ENCODE measurements at regions not wholly inside any gene's neighbourhood (a gene's known extent, or its start where the extent isn't known, plus 50 kb on each side); places are given as distances from the start of the nearest gene placed in this dataset.

DNA sequence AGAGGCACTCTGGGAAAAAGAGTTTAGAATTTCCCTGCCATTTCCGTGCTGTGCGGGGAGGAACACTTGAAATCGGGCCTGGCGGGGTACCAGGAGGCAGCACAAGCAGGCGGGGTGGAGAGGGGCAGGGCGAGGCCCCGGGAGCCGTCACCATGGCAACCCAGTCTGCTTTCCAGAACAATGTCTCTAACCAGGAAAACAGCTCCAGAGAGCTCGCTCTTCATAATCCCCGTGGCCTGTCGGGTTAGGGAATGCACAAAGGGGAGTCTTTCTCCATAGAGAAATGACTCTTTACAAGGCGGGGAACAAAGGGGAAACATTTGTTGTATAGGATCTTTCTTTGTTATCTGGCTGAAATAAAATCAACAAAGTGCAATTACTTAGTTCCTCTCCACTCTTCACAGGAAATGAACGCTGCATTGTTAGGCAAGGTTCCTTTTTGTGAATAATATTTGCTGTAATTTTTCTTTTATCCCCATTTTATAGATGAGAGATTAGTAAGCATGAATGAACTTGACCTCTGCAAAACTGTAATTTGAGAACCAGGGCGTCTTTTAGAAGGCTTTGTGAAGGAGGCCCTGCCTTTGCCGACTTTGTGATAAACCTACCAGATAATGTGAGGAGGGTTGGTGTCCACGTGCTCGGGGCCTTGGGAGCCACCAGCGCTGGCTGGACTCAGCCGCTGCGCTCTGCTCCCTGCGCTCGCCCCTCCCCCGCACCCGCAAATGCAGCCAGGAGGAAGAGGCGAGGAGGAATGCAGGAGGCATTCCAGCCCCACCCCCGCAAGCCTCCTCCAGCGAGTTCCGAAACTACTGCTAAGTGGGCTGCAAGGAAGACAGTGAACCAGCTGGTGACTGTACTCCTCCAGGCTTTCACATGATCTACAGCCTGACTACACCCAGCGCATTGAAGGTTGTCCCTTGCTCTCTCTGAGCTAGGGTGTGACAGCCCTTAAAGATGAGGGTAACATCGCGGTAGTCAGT, 105.2 kb upstream of the ATF7IP start:
- Histone ChIP-seq H3K27ac (ENCODE audit: low read depth in 2 of 2, low read length in 2 of 2) (peak overlapping the region; percentile 81 to 87), H3K9ac (ENCODE audit: low read length in 3 of 3) (peak overlapping the region in 2 of 3 donors; percentile 20 to 55), H3K36me3 (ENCODE audit: control insufficient read depth in 2 of 3, insufficient read depth in 3 of 3, low read length in 3 of 3) (no peaks in the 10 kb centered on the region), H3K4me3 (ENCODE audit: low read length in 3 of 3) (peak overlapping the region; percentile 30 to 43 (median 42)), H3K27me3 (ENCODE audit: control insufficient read depth, insufficient read depth, low read length) (no peaks in the 10 kb centered on the region), H3K4me1 (ENCODE audit: control insufficient read depth in 2 of 3, insufficient read depth in 2 of 3, low read depth in 1 of 3, low read length in 3 of 3) (peaks cover 15 to 25% (median 22%) of the 10 kb centered on the region in 3 donors), H3K9me3 (ENCODE audit: control insufficient read depth in 2 of 3, insufficient read depth in 1 of 3, low read length in 3 of 3) (peaks cover 0 to 9% (median 0%) of the 10 kb centered on the region in 3 donors)
- intact Hi-C loops (cut with DNase I), result no loop called here
- no peak for FAIRE-seq
- TF ChIP-seq CTCF (IDR thresholded peaks at IDR 0.05; ENCODE audit: borderline replicate concordance, extremely low read depth, insufficient read depth), result no peak
- DNase-seq, result peak; percentile 92 to 97 (median 95)

GRCh38 chr12:14261096-14261495, 104.4 kb upstream of the ATF7IP start:
- intact Hi-C loops (cut with DNase I), result no loop called here
- TF ChIP-seq CTCF (IDR thresholded peaks at IDR 0.05; ENCODE audit: borderline replicate concordance, extremely low read depth, insufficient read depth), result no peak
- Histone ChIP-seq H3K27ac (ENCODE audit: low read depth in 2 of 2, low read length in 2 of 2) (peak overlapping the region; percentile 81 to 87), H3K9me3 (ENCODE audit: control insufficient read depth in 2 of 3, insufficient read depth in 1 of 3, low read length in 3 of 3) (peaks cover 0 to 9% (median 0%) of the 10 kb centered on the region in 3 donors), H3K4me1 (ENCODE audit: control insufficient read depth in 2 of 3, insufficient read depth in 2 of 3, low read depth in 1 of 3, low read length in 3 of 3) (peaks cover 15 to 25% (median 22%) of the 10 kb centered on the region in 3 donors), H3K4me3 (ENCODE audit: low read length in 3 of 3) (peak overlapping the region in 1 of 3 donors; percentile 30), H3K9ac (ENCODE audit: low read length in 3 of 3) (peak overlapping the region in 2 of 3 donors; percentile 20 to 55), H3K27me3 (ENCODE audit: control insufficient read depth, insufficient read depth, low read length) (no peaks in the 10 kb centered on the region), H3K36me3 (ENCODE audit: control insufficient read depth in 2 of 3, insufficient read depth in 3 of 3, low read length in 3 of 3) (no peaks in the 10 kb centered on the region)
- FAIRE-seq (no peak), DNase-seq (peak in 2 of 5 donors; percentile 11 to 73)

DNA sequence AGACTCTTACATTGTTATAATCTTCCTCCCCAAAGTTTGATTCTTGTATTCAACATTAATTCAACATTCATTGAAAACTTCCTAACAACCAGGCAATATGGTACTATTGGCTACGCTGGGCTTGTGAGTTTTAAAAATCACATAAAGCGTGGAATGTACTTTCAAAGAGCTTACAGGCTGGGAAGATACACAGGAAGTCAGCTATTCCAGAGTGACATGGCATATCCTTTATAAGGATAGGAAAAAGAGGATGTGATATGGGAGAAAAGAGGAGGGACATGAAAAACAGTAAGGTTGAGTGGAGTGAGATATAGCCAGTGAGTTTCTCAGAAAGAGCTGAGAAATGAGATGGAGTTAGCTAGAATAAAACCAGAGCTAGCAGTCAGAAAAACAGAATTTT, 103.6 kb upstream of the ATF7IP start:
- intact Hi-C loops (cut with DNase I), result no loop called here

More for the DNA sequence above, 103.6 kb upstream of the ATF7IP start:
- H3K4me1 ChIP-seq (ENCODE audit: control insufficient read depth in 2 of 3, insufficient read depth in 2 of 3, low read depth in 1 of 3, low read length in 3 of 3), result peaks cover 14 to 24% (median 21%) of the 10 kb centered on the region in 3 donors
- H3K36me3 ChIP-seq (ENCODE audit: control insufficient read depth in 2 of 3, insufficient read depth in 3 of 3, low read length in 3 of 3), result no peaks in the 10 kb centered on the region
- peaks cover 0 to 9% (median 0%) of the 10 kb centered on the region in 3 donors for H3K9me3 ChIP-seq (ENCODE audit: control insufficient read depth in 2 of 3, insufficient read depth in 1 of 3, low read length in 3 of 3)
- DNase-seq, result no peak
- no peak overlapping the region for H3K27ac ChIP-seq (ENCODE audit: low read depth in 2 of 2, low read length in 2 of 2)
- H3K9ac ChIP-seq (ENCODE audit: low read length in 3 of 3), result no peak overlapping the region
- no peak for FAIRE-seq
- no peak overlapping the region for H3K4me3 ChIP-seq (ENCODE audit: low read length in 3 of 3)
- TF ChIP-seq CTCF (IDR thresholded peaks at IDR 0.05; ENCODE audit: borderline replicate concordance, extremely low read depth, insufficient read depth), result no peak
- no peaks in the 10 kb centered on the region for H3K27me3 ChIP-seq (ENCODE audit: control insufficient read depth, insufficient read depth, low read length)
